Progenitor cell of endocrine pancreas (in vitro differentiated cells): ENCODE measurements at regions not wholly inside any gene's neighbourhood (a gene's known extent, or its start where the extent isn't known, plus 50 kb on each side); places are given as distances from the start of the nearest gene placed in this dataset.
A peak's percentile ranks its signal among the peaks of the same experiment; 100 is the strongest.

Source experiments
- DNase-seq: peaks from one replicate; pipeline ENCODE4 v3.0.0; 2021; ENCODE audit warnings: low spot score; ENCODE audit not compliant: unreplicated experiment
- H3K27ac Mint-ChIP-seq: 2 replicates; pipeline ENCODE4 v1.8.0; 2021; ENCODE audit warnings: mild to moderate bottlenecking, moderate library complexity, mixed read lengths
- H3K27me3 Mint-ChIP-seq: 2 replicates; pipeline ENCODE4 v1.8.0; 2021; ENCODE audit warnings: mixed read lengths
- H3K36me3 Mint-ChIP-seq: 2 replicates; pipeline ENCODE4 v1.8.0; 2022; ENCODE audit warnings: mixed read lengths; ENCODE audit not compliant: insufficient read depth
- H3K4me1 Mint-ChIP-seq: 2 replicates; pipeline ENCODE4 v1.8.0; 2021; ENCODE audit warnings: low read depth, mixed read lengths
- H3K4me3 Mint-ChIP-seq: 2 replicates; pipeline ENCODE4 v1.8.0; 2021; ENCODE audit warnings: low read depth, mild to moderate bottlenecking, moderate library complexity, mixed read lengths
- H3K9me3 Mint-ChIP-seq: 2 replicates; pipeline ENCODE4 v1.8.0; 2021; ENCODE audit warnings: low read depth, mixed read lengths
- TF ChIP-seq, protein P1 (sequence below): fragments of 200-600 bp; sonication (generic); IDR thresholded peaks from one replicate; pipeline ENCODE4 v1.5.0; 2021; ENCODE audit warnings: antibody characterized with exemption, mild to moderate bottlenecking; ENCODE audit not compliant: unreplicated experiment

DNA sequence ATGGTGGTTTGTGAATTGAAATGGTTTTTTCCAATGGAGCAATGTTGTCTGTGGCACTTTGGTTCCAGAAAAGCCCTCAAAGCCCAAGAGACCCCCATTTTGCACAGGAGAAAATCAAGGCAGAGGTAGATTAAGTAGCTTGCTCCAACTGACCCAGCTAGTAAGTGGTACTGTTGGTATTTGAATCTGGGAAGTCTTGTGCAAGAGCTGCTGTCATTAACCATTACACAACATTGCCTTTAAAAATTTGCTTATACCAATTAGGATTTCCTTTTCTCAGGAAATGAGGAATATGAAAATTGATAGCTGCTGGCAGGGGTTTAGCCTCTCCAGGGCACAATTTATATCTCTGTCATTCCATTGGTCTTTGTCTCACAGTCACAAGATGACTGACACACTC is 102.4 kb upstream of the UBE3A start:
- no peaks in the 10 kb centered on the region for H3K27me3 Mint-ChIP-seq
- DNase-seq: no peak
- no peak overlapping the region for H3K4me3 Mint-ChIP-seq
- H3K4me1 Mint-ChIP-seq: peaks cover 4% of the 10 kb centered on the region
- TF ChIP-seq, protein P1, sequence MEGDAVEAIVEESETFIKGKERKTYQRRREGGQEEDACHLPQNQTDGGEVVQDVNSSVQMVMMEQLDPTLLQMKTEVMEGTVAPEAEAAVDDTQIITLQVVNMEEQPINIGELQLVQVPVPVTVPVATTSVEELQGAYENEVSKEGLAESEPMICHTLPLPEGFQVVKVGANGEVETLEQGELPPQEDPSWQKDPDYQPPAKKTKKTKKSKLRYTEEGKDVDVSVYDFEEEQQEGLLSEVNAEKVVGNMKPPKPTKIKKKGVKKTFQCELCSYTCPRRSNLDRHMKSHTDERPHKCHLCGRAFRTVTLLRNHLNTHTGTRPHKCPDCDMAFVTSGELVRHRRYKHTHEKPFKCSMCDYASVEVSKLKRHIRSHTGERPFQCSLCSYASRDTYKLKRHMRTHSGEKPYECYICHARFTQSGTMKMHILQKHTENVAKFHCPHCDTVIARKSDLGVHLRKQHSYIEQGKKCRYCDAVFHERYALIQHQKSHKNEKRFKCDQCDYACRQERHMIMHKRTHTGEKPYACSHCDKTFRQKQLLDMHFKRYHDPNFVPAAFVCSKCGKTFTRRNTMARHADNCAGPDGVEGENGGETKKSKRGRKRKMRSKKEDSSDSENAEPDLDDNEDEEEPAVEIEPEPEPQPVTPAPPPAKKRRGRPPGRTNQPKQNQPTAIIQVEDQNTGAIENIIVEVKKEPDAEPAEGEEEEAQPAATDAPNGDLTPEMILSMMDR: no peak
- no peak overlapping the region for H3K27ac Mint-ChIP-seq
- H3K36me3 Mint-ChIP-seq: no peaks in the 10 kb centered on the region
- peaks cover 3% of the 10 kb centered on the region for H3K9me3 Mint-ChIP-seq

DNA sequence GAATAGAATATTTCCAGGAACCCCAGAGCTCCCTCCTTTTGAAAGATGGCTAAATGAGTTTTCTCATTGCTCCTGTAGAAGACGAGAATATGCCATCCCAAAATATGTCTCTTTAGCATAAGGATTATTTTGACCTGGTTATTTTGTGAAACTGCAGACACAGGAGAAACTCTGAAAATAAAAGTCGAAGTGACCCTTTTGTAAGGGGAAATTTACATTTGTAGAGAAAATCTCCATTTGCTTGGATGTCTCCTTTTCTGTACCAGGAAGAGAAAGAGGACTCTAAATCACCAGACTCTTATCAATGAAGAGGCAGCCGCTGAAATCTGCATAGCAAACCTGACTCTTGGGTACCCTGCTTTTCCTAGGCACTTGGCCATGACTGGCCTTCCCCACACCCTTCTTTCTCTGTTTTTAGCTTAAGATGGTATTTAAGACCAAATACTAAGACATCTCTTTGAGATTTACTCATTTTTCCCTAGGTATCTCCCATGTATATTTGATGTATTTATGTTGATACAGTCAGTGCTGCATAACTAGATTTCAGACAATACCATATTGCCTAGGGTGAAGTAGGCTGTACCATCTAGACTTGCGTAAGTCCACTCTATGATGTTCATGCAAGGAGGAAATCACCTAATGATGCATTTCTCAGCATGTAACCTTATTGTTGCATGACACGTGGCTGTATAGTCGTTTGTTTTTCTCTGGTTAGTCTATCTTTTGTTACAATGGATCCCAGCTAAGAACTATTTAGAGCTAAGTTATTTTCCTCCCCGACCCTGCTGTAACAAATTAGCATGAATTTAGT is 98.2 kb upstream of the UBE3A start:
- Mint-ChIP-seq H3K4me3 (no peak overlapping the region), H3K9me3 (peaks cover 6% of the 10 kb centered on the region), H3K36me3 (no peaks in the 10 kb centered on the region), H3K27me3 (no peaks in the 10 kb centered on the region), H3K27ac (no peak overlapping the region), H3K4me1 (peaks cover 16% of the 10 kb centered on the region)
- TF ChIP-seq, protein P1: no peak
- DNase-seq: no peak

DNA sequence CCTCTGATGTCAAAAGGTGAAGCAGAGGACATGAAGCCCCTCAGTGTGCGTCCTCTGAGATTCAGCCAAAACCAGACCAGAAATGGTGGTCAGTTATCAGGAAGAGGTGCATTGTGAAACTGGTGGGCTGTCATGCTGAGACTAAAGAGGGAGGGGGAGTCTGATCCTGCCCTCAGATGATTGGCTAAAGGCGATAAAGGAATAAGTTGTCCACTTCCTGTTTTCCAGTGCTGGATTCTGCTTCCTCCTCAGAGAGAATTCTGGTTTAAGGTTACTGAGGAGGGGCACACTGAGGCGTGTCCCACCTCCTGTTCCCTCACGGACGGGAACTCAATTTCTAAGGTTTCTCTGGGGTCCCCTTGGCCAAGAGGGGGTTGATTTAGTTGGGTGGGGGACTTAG is 97.0 kb upstream of the UBE3A start:
- TF ChIP-seq, protein P1: no peak
- Mint-ChIP-seq H3K9me3 (peaks cover 6% of the 10 kb centered on the region), H3K4me3 (no peak overlapping the region), H3K27ac (no peak overlapping the region), H3K4me1 (peaks cover 21% of the 10 kb centered on the region), H3K36me3 (no peaks in the 10 kb centered on the region), H3K27me3 (peaks cover 5% of the 10 kb centered on the region)
- DNase-seq: no peak

DNA sequence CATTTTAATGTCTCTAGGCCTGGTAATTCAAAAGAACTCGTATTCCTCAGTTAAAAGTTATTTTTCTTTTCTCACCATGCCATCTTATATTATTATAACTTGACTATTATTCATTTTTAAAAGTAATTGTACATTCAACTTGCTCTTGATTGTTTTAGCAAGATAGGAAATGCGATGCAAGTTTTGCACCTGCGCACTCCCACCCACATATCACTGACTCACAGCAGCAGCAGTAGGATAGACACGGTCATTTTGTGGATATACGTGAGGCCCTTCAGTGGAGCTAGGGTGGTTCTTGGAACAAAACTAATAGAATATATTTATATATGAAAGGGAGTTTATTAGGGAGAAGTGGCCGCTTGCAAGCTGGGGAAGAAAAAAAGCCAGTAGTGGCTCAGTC is 95.5 kb upstream of the UBE3A start:
- Mint-ChIP-seq H3K36me3 (peaks cover 2% of the 10 kb centered on the region), H3K4me3 (no peak overlapping the region), H3K27me3 (peaks cover 6% of the 10 kb centered on the region), H3K27ac (peak overlapping the region; percentile 87), H3K4me1 (peaks cover 20% of the 10 kb centered on the region), H3K9me3 (peaks cover 7% of the 10 kb centered on the region)
- TF ChIP-seq, protein P1: no peak
- no peak for DNase-seq

DNA sequence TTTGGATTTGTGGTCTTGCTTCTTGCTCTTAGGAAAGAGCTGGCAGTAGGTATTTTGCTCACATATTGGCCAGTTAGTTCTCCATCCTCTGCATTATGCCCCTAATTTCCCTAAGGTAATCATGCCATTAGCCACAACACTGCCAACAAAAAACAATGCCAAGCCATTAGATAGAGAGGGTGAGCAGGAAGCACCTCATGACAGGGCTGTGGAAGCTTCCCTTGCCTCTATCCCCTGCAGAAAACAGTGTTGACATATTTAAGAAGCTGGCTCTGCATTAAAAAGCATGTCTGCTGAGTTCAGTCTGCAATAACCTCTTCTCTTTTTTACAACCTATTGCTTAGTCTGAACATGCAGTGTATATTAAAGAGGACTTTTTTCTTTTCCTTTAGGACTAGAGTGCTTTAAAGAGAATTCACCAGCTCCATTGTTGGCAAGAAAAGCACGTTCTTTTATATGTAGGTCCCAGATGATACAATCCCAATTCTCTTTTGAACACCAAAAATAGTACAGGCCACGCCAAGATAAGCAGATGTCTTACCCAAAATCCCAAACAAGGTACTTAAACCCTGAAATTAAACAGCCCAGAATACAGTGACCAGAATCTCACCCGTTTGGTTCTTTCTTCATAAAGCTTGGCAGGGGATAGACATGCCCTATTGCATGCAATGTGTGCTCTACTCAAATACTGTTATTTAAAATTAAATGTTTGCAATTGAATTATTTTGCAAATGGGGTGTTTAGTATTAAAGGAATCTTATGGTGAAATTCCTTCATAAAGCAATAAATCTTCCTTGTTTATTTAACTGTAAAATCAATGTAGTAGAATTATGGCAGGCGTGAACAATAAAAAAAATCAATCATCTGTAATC is 93.7 kb upstream of the UBE3A start:
- Mint-ChIP-seq H3K9me3 (peaks cover 12% of the 10 kb centered on the region), H3K4me1 (peaks cover 20% of the 10 kb centered on the region), H3K36me3 (peaks cover 5% of the 10 kb centered on the region), H3K27me3 (peaks cover 6% of the 10 kb centered on the region), H3K27ac (no peak overlapping the region), H3K4me3 (no peak overlapping the region)
- TF ChIP-seq, protein P1: no peak
- no peak for DNase-seq
